OCI-LY7 (cell line): ENCODE measurements at regions not wholly inside any gene's neighbourhood (a gene's known extent, or its start where the extent isn't known, plus 50 kb on each side); places are given as distances from the start of the nearest gene placed in this dataset.

Source experiments
- BruUV-seq: library from RNA; stranded (reverse); fragments of 400-500 nt; replicated peaks from 2 replicates; lab custom pipeline; 2021; lab: Mats Ljungman, UMichigan
- CTCF ChIA-PET: fragments of 300-600 bp; sonication (Branson Sonifier 250); formaldehyde crosslinking; loops from one replicate; lab custom pipeline; 2022; ENCODE audit warnings: antibody characterized with exemption; ENCODE audit not compliant: unreplicated experiment; lab: Charles Lee
- POLR2A ChIA-PET: fragments of 300-600 bp; sonication (Branson Sonifier 250); formaldehyde crosslinking; loops from one replicate; lab custom pipeline; 2022; ENCODE audit warnings: antibody characterized with exemption; lab: Charles Lee
- DNase-seq: peaks from one replicate; pipeline ENCODE4 v3.0.0-alpha.2; 2015; ENCODE audit warnings: low spot score
- H2AFZ ChIP-seq: fragments of 200-600 bp; sonication (generic), shearing (Covaris generic); 2 replicates; pipeline ENCODE4 v1.6.1; 2014; ENCODE audit warnings: mild to moderate bottlenecking, antibody characterized with exemption, low read length, moderate library complexity
- H3K27ac ChIP-seq: fragments of 200-600 bp; sonication (generic); 2 replicates; pipeline ENCODE4 v1.5.1; 2014; ENCODE audit warnings: mixed run types, low read depth, mild to moderate bottlenecking, moderate library complexity, low read length, inconsistent platforms; ENCODE audit not compliant: poor library complexity, severe bottlenecking
- H3K36me3 ChIP-seq: fragments of 200-600 bp; sonication (generic); 2 replicates; pipeline ENCODE4 v1.6.1; 2014; ENCODE audit warnings: mild to moderate bottlenecking, antibody characterized with exemption, low read length, moderate library complexity, mixed read lengths; ENCODE audit not compliant: insufficient read depth
- H3K4me1 ChIP-seq: fragments of 200-600 bp; sonication (generic); 2 replicates; pipeline ENCODE4 v1.5.1; 2014; ENCODE audit warnings: mild to moderate bottlenecking, low read length; ENCODE audit not compliant: insufficient read depth, poor library complexity, severe bottlenecking
- H3K4me2 ChIP-seq: fragments of 200-600 bp; sonication (generic); 2 replicates; pipeline ENCODE4 v1.6.1; 2014; ENCODE audit warnings: mild to moderate bottlenecking, low read length
- H3K4me3 ChIP-seq: fragments of 200-600 bp; sonication (generic); 2 replicates; pipeline ENCODE4 v1.5.1; 2014; ENCODE audit warnings: mild to moderate bottlenecking, low read depth, low read length; ENCODE audit not compliant: poor library complexity, severe bottlenecking
- H3K79me2 ChIP-seq: fragments of 200-600 bp; sonication (generic); 2 replicates; pipeline ENCODE4 v1.6.1; 2016; ENCODE audit warnings: low read depth, mild to moderate bottlenecking, low read length, moderate library complexity, mixed read lengths; ENCODE audit not compliant: insufficient read depth
- H3K9me2 ChIP-seq: fragments of 200-600 bp; sonication (generic); 2 replicates; pipeline ENCODE4 v1.6.1; 2016; ENCODE audit warnings: mild to moderate bottlenecking, low read length, mixed read lengths; ENCODE audit not compliant: insufficient read depth
- H3K9me3 ChIP-seq: fragments of 200-600 bp; sonication (generic); 2 replicates; pipeline ENCODE4 v1.6.1; 2014; ENCODE audit warnings: mild to moderate bottlenecking, mixed run types, low read length, mixed read lengths
- H4K20me1 ChIP-seq: fragments of 200-600 bp; sonication (generic); 2 replicates; pipeline ENCODE4 v1.6.1; 2014; ENCODE audit warnings: mild to moderate bottlenecking, antibody characterized with exemption, low read length, moderate library complexity, mixed read lengths; ENCODE audit not compliant: insufficient read depth
- CTCF ChIP-seq: fragments of 200-600 bp; sonication (generic); conservative IDR thresholded peaks from 2 replicates; pipeline ENCODE4 v1.5.1; 2014; ENCODE audit warnings: mild to moderate bottlenecking, antibody characterized with exemption, low read length, moderate library complexity, mixed read lengths
- EZH2phosphoT487 ChIP-seq: fragments of 200-600 bp; sonication (generic); IDR thresholded peaks from 2 replicates; pipeline ENCODE4 v1.6.1; 2018; ENCODE audit warnings: low read depth, borderline replicate concordance, mild to moderate bottlenecking, mixed run types, antibody characterized with exemption, low read length, moderate library complexity, mixed read lengths
- intact Hi-C: fragments of 100-400 bp; cut with micrococcal nuclease; formaldehyde crosslinking; loops from one replicate; pipeline ENCODE4 v1.10.0; 2022; ENCODE audit not compliant: unreplicated experiment

GRCh38 chrX:46169808-46170207, 375.4 kb downstream of the ZNF674 start:
- Histone ChIP-seq H3K36me3 (no peaks in the 10 kb centered on the region), H3K4me2 (no peak overlapping the region), H3K9me3 (no peaks in the 10 kb centered on the region), H4K20me1 (no peaks in the 10 kb centered on the region), H3K79me2 (no peaks in the 10 kb centered on the region), H3K9me2 (no peaks in the 10 kb centered on the region), H3K4me1 (no peaks in the 10 kb centered on the region), H3K4me3 (no peak overlapping the region), H3K27ac (no peak overlapping the region), H2AFZ (no peak overlapping the region)
- ChIA-PET POLR2A (no interaction called here), CTCF (no interaction called here)
- no peak for TF ChIP-seq EZH2phosphoT487
- TF ChIP-seq CTCF, result no peak
- DNase-seq, result no peak
- intact Hi-C loops, result no loop called here
- BruUV-seq, result no TSS peak

GRCh38 chrX:46168254-46168653, 377.0 kb downstream of the ZNF674 start:
- Histone ChIP-seq H3K79me2 (no peaks in the 10 kb centered on the region), H2AFZ (no peak overlapping the region), H4K20me1 (no peaks in the 10 kb centered on the region), H3K4me2 (no peak overlapping the region), H3K27ac (no peak overlapping the region), H3K9me2 (no peaks in the 10 kb centered on the region), H3K36me3 (no peaks in the 10 kb centered on the region), H3K9me3 (no peaks in the 10 kb centered on the region), H3K4me1 (no peaks in the 10 kb centered on the region), H3K4me3 (no peak overlapping the region)
- CTCF ChIA-PET, result no interaction called here
- no peak for DNase-seq
- POLR2A ChIA-PET, result no interaction called here
- no peak for TF ChIP-seq EZH2phosphoT487
- TF ChIP-seq CTCF, result no peak
- BruUV-seq, result no TSS peak
- intact Hi-C loops, result no loop called here

- no peaks in the 10 kb centered on the region for H3K4me1 ChIP-seq
- H3K9me3 ChIP-seq, result no peaks in the 10 kb centered on the region
- ChIA-PET POLR2A (no interaction called here), CTCF (no interaction called here)
- no peaks in the 10 kb centered on the region for H4K20me1 ChIP-seq
- TF ChIP-seq CTCF, result no peak
- no peak for TF ChIP-seq EZH2phosphoT487
- H3K4me2 ChIP-seq, result no peak overlapping the region
- H3K9me2 ChIP-seq, result no peaks in the 10 kb centered on the region
- no peak overlapping the region for H3K4me3 ChIP-seq
- intact Hi-C loops, result no loop called here
- no peaks in the 10 kb centered on the region for H3K36me3 ChIP-seq
- no peak overlapping the region for H3K27ac ChIP-seq
- H2AFZ ChIP-seq, result no peak overlapping the region
- no peak for DNase-seq
- H3K79me2 ChIP-seq, result no peaks in the 10 kb centered on the region
- BruUV-seq, result no TSS peak
Observed at GRCh38 chrX:46165866-46166265, 379.4 kb downstream of the ZNF674 start.
